ENCODE measurements at regions not wholly inside any gene's neighbourhood (a gene's known extent, or its start where the extent isn't known, plus 50 kb on each side); places are given as distances from the start of the nearest gene placed in this dataset.

GRCh38 chr12:89134213-89134770, 218.0 kb downstream of the DUSP6 start:
- ChIA-PET CTCF (no interaction called here), POLR2A (no interaction called here)
- intact Hi-C loops (cut with micrococcal nuclease; ENCODE audit: unreplicated experiment), result no loop called here
- H3K36me3 Mint-ChIP-seq (ENCODE audit: insufficient read depth, unreplicated experiment), result no peaks in the 10 kb centered on the region
- Histone ChIP-seq H3K27me3 (replicated peaks; ENCODE audit: control insufficient read depth, insufficient read depth, low read length) (no peaks in the 10 kb centered on the region), H3K4me3 (ENCODE audit: low read depth, low read length) (no peak overlapping the region), H3K4me1 (peaks cover 11% of the 10 kb centered on the region), H3K36me3 (ENCODE audit: control insufficient read depth, insufficient read depth, low read length) (no peaks in the 10 kb centered on the region), H3K9me3 (no peaks in the 10 kb centered on the region)
- H3K4me1 Mint-ChIP-seq (ENCODE audit: low read depth, unreplicated experiment), result peaks cover 7% of the 10 kb centered on the region
- H3K27ac Mint-ChIP-seq (ENCODE audit: unreplicated experiment), result no peak overlapping the region
- DNase-seq, result no peak
- no peak overlapping the region for H3K4me3 Mint-ChIP-seq (ENCODE audit: unreplicated experiment)
- BruUV-seq (replicated peaks), result no TSS peak
- H3K27me3 Mint-ChIP-seq (ENCODE audit: insufficient read depth, unreplicated experiment), result no peaks in the 10 kb centered on the region
- no peak for TF ChIP-seq CTCF (IDR thresholded peaks at IDR 0.05; ENCODE audit: insufficient read depth in 1 of 2, low read depth in 1 of 2, low read length in 1 of 2, severe bottlenecking in 1 of 2, unreplicated experiment in 1 of 2)
- H3K9me3 Mint-ChIP-seq (ENCODE audit: unreplicated experiment), result no peaks in the 10 kb centered on the region

DNA sequence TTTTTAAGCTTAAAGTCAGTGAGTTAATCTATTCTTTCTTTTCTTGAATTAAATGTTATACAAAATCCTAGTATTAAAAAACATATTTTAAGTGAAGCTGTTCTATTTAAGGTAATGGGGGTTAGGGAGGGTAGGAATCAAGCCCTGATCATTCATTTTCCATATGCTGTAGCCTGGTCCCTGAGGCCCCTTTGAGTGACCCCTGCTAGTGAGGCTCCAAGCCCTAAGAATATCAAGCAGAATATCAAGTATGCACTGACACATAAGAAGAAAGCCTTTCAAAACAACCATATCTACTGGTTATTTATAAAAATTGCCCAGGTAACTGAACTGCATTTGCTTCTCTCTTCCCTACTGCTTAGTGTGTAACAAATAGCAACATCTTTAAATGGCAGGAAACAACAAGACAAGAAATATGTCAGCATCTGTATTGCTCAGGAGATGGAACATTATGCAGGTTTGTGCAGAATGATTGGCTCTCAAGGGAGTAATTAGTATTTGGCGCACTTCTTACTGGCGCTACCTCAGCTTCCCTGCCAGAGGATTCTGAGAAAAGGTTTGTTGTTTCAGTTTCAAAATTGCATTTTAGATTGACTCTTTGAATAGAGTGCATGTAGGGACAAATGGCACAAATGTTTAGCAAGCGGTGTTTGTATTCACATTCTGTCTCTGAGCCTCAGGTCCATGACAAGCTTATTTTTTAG, 223.0 kb downstream of the DUSP6 start:
- Mint-ChIP-seq H3K27me3 (ENCODE audit: insufficient read depth, unreplicated experiment) (no peaks in the 10 kb centered on the region), H3K4me1 (ENCODE audit: low read depth, unreplicated experiment) (peaks cover 6% of the 10 kb centered on the region), H3K27ac (ENCODE audit: unreplicated experiment) (no peak overlapping the region), H3K4me3 (ENCODE audit: unreplicated experiment) (no peak overlapping the region), H3K36me3 (ENCODE audit: insufficient read depth, unreplicated experiment) (no peaks in the 10 kb centered on the region), H3K9me3 (ENCODE audit: unreplicated experiment) (no peaks in the 10 kb centered on the region)
- POLR2A ChIA-PET, result no interaction called here
- no peak overlapping the region for H3K4me3 ChIP-seq (ENCODE audit: low read depth, low read length)
- BruUV-seq (replicated peaks), result no TSS peak
- no peak for DNase-seq
- no peaks in the 10 kb centered on the region for H3K9me3 ChIP-seq
- H3K27me3 ChIP-seq (replicated peaks; ENCODE audit: control insufficient read depth, insufficient read depth, low read length), result no peaks in the 10 kb centered on the region
- H3K36me3 ChIP-seq (ENCODE audit: control insufficient read depth, insufficient read depth, low read length), result no peaks in the 10 kb centered on the region
- intact Hi-C loops (cut with micrococcal nuclease; ENCODE audit: unreplicated experiment), result no loop called here
- H3K4me1 ChIP-seq, result peaks cover 19% of the 10 kb centered on the region
- no peak for TF ChIP-seq CTCF (IDR thresholded peaks at IDR 0.05; ENCODE audit: insufficient read depth in 1 of 2, low read depth in 1 of 2, low read length in 1 of 2, severe bottlenecking in 1 of 2, unreplicated experiment in 1 of 2)
- CTCF ChIA-PET, result no interaction called here

GRCh38 chr12:89126712-89127111, 225.6 kb downstream of the DUSP6 start:
- DNase-seq, result peak in 1 of 2 experiments; percentile 11
- H3K36me3 ChIP-seq (ENCODE audit: control insufficient read depth, insufficient read depth, low read length), result no peaks in the 10 kb centered on the region
- Mint-ChIP-seq H3K4me1 (ENCODE audit: low read depth, unreplicated experiment) (no peaks in the 10 kb centered on the region), H3K27ac (ENCODE audit: unreplicated experiment) (no peak overlapping the region), H3K27me3 (ENCODE audit: insufficient read depth, unreplicated experiment) (no peaks in the 10 kb centered on the region), H3K9me3 (ENCODE audit: unreplicated experiment) (no peaks in the 10 kb centered on the region), H3K4me3 (ENCODE audit: unreplicated experiment) (no peak overlapping the region), H3K36me3 (ENCODE audit: insufficient read depth, unreplicated experiment) (no peaks in the 10 kb centered on the region)
- H3K4me1 ChIP-seq, result peaks cover 11% of the 10 kb centered on the region; the same call in 1 of the 2 replicates
- intact Hi-C loops (cut with micrococcal nuclease; ENCODE audit: unreplicated experiment), result no loop called here
- H3K9me3 ChIP-seq, result no peaks in the 10 kb centered on the region
- H3K4me3 ChIP-seq (ENCODE audit: low read depth, low read length), result no peak overlapping the region
- H3K27me3 ChIP-seq (replicated peaks; ENCODE audit: control insufficient read depth, insufficient read depth, low read length), result no peaks in the 10 kb centered on the region
- TF ChIP-seq CTCF (IDR thresholded peaks at IDR 0.05; ENCODE audit: insufficient read depth in 1 of 2, low read depth in 1 of 2, low read length in 1 of 2, severe bottlenecking in 1 of 2, unreplicated experiment in 1 of 2), result no peak
- POLR2A ChIA-PET, result no interaction called here
- BruUV-seq (replicated peaks), result no TSS peak
- CTCF ChIA-PET, result interaction anchor here (0.6 kb wide), 1 partner anchor 345 kb away, joined by 4 read pairs; no protein-coding TSS in a partner anchor

Data from Caco-2 (cell line).